Stimulated activated CD8-positive, alpha-beta memory T cell treated with anti-CD3 and anti-CD28 coated beads, Interleukin-15, amount 100 ng/mL, for 48 hours (primary cell): ENCODE measurements at regions not wholly inside any gene's neighbourhood (a gene's known extent, or its start where the extent isn't known, plus 50 kb on each side); places are given as distances from the start of the nearest gene placed in this dataset.

Experiments used
- DNase-seq, 2 donors: peaks; one replicate each; pipeline ENCODE4 v3.0.0-alpha.2; 2020; ENCODE audit warnings: low read depth in 2 of 2

DNA sequence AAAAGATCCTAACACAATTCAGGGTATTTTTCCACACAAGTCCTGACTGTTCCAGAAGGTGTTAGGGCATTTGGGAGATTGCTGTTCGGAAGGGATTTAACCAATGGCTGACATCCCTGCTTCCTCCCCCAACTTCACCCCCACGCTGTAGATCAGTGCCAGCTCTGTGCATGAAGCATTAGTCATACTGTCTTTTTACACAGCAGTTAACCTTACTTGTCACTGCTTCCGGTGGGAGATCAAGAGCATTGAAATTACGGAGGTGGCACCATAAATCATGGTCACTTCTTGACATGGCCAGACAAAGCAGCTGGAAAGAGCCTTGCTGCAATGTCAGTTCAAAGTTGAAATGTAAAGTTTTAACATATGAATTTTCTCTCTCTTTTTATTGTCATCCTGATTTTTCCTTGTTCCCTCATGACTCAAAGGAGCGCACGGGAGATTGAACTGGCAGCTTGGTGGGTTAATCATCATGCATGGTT lies 70.2 kb downstream of the HRH4 start:
- DNase-seq = no peak

DNA sequence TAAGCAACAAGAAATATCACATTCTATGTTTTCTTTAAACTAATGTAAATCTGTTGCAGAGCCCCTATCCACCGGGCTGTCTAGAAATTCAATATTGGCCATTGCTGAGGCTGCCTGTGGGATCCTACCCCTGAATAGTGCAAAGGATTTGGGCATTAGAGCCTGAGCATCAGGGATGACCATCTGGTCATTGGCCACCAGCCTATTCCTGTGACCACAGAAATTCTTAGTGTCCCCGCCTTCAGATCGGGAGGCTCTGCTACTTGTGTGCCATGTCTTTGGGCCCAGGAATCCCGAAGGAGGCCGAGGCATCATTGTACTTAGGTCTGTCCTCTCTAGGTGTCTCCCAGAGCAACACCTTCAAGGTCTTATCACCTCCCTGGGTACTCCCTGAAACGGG lies 73.8 kb downstream of the HRH4 start:
- no peak for DNase-seq

DNA sequence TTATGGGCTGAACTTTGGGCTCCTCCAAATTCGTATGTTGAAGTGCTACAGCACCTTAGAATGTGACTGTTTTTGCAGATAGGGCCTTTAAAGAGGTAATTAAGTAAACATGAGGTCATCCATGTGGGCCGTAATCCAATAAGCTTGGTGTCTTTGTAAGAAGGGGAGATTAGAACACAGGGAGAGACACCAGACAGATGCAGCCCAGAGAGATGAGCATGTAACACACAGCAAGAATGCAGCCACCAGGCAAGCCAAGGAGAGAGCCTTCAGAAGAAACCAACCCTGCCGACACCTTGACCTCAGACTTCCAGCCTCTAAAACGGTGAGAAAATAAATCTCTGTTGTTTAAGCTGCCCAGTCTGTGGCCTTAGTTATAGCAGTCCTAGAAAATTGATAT lies 74.3 kb downstream of the HRH4 start:
- DNase-seq = no peak

DNA sequence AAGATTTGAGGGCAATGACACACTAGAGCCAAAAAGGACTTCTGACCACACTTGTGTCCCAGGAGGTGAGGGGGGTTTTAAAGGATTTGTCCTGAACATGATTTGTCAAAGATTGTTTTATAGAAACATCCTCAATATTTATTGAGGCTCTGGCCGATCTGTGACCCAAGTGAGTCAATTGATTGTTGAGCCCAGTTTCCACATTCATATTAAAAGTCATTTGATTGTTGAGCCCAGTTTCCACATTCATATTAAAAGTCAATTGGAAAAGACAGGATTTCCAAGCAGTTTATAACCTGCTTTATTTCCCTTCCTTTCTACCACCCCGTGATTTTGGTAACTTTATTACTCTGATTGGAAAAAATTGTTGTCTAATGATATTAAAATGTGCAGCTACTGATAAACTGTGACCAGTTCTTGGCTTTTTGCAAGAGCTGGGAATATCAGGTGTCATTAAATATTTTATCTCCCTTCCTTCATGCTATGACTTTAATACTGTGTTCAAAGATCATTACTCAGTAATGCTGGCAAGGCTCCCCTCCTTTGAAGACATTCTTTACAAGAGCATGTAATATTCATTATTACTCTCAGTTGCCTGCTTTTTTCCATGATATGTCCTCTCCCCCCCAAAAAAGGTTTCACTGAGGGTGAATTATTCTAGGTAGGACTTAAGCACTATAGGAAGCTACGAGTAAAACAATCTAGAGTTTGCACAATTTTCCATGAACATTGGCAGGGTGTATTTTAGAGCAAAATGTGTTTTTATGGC lies 75.3 kb downstream of the HRH4 start:
- no peak for DNase-seq

DNA sequence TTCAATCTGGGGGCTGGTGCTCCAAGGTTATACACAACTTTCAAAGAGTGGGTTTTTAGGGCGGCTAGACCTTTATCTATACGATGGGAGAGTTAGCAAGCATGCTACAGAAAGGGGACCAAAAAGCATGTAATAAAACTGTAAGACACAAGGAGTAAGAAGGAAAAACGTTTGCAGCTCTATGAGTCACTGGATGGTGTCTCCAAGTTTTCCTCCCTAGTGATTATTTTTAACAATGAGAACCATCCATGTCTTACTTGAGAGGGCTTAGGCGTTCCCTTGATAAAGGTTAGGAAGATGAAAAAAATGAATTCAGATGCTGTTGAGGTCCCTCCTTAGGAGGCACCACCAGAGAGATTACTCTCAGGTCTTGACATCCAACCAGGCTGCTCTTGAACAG lies 75.9 kb downstream of the HRH4 start:
- DNase-seq = no peak

DNA sequence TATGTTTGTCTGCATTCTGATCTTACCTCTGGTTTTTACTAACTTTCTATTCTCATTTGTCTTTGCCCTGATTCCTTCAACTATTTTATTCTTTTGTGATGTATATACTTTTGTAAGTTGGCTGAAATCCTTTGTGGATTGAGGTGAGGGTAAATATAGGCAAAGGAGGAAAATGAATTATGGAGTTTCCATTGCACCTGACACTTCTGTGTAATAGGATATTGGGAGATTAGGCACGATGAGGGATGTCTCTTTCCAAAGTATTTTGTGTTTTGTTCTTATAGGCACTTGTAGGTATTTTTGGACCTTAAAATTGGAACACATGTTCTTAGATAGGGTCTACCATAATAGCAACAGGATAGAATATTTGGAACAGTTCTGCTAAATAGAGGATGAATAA lies 76.4 kb downstream of the HRH4 start:
- no peak for DNase-seq

DNA sequence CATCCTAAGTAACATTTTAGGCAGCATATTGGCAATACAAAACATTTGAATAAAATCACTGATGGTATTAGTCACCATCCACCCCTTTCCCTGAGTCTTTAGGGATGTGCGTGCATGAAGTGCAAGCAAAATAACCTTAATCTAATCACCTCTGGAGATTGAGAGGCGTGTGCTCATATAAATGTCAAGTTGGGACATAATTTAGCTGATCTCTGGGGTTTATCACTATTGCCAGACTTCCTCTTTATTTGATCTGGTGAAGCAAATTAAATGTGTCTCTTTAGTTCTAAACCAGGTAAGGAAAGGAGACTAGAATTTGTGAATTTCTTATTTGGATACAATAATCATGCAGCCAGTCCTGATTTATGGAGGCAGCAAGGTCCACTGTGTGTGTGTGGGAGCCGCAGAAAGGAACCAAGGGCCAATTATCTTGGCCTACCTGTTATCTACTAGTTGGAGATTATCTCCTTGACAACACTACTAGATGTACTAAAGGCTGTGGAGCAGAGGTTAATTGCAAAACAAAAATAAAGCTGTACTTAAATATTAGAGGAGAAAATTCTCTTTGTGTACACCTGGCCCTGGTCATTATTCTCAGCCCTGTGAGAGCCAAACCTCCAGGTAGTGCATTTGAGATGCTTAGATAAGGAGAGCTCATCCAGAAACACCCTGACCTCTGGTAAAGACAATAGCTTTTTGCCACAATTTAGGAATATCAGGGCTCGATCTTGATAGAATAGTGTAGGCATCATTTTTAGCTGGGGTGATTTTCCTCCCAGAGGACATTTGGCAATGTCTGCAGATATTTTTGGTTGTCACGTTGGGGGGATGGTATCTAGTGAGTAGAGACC lies 78.2 kb downstream of the HRH4 start:
- no peak for DNase-seq

DNA sequence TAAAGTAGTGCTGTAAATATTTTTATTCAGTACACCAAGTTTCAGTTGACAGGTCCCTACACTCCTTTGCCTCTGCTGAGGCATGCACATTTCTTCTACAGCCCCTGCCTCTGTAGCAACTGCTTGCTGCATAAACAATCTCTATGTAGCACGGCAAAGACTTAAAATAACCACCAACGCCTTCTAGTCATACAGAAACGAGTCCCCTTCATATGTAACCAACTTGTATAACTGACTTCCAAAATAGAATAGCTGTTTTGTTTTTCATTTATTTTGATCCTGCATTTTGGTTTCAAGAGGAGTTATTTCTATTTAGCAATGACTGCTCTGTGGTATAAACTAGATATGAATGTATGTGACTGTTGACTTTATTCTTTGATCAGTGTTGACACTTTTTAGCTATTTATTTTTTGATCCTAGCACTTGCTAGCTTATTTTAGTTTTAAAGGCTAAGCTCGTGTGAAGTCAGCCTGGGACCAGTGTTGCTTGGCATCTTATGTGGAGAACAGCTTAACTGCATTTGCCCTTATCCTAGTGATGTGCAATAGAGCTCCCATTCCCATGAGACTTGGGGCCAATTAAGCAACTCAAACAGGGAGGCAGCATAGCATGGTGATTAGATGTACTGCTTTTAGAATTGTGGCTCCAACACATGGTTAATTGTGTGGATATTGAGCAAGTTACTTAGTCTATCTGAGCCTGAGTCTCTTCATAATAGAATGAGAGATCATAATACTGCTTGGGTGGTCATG lies 79.6 kb downstream of the HRH4 start:
- no peak for DNase-seq

DNA sequence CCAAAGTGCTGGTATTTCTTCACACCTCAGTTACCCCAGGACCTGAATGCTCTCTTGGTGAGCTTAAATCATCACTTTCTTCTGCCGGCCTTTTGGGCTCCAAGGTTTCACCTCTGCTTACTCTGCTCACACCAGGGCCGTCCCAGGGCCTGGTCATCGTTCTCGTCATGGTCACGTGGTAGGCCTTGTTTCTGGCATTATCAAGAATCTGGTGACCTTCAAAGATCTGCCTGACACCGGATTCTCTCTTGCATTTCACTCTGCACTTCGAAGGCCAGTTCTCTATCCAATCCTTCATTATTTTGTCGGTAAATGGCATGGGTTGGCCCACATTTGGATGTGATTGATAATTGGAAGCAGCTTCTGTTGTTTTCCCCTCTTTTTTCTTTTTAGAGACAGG lies 80.5 kb downstream of the HRH4 start:
- no peak for DNase-seq

DNA sequence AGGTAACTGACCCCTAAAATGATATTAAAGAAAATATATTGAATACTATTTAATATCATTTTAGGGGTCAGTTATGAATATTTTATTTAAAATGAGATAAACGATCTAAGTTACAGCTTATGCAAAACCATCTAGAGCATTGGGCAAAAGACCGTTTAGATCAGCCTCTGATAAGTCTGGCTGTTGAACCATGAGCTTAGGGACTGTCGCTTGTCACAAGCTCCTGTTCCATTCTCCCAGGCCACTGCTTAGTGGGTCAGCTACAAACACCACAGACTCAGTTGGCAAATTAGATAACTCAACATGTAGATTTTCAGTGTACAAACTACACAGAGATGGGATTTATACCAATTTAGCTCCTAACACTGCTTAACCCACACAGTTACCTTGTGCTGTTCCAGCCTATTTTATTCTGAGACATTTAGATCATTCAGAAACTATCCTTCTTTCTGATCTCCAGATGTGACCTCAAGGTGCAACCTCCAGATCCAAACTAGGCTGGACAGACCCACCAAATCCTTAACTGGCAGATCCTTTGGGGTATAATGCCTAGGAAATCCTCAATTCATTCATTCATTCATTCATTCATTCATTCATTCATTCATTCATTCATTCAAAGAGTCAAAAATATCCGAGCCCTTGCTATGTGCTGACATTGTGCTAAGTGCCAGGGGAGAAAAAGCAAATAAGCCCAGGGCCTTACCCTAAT lies 82.8 kb downstream of the HRH4 start:
- DNase-seq = no peak

DNA sequence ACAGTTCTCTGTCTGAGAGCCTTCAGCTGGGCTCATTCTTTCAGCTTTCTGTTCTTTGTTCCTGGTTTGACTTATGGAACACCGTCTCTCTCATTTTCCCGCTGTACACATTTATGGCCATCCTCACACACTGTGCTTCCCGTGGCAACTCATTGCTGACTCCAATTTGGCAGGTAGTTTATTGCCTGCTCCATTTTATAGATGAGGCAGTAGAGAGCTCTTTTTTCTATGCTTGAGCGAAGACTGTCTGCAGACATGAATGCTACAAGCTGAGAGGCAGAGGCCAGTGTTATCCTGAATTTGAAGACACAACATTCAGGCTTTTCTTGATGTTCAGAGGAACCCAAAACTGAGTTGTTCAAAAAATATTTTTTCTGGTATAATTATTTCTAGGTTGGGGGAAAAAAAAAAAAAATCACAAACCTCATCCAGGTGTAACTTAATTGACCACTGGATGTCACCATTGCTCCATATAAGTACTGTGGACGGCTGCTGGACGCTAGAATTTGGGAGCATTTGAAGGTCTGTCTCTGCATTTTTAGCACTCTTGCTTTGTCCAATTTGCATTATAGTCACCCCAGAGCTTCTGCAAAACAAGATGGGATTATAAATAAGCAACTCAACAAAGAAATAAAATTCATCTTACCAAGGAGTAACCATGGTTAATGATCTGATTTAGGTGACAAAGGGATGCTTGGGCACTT lies 83.5 kb downstream of the HRH4 start:
- DNase-seq = no peak

DNA sequence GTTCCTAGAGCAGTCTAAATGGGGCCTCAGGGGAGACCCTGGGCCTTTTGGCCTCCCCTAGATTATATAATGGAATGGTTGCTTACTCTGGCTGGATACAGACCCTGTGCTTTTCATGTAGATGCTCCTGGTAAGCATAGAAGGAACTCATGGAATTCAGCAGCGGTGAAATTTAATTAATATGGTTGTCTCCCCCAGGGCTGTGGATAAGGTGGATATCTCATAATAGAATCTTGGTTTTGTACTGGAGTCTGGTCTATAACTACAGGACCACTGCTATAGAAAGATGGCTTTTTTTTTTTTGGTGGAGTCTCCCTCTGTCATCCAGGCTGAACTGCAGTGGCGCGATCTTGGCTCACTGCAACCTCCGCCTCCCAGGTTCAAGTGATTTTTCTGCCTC lies 84.5 kb downstream of the HRH4 start:
- no peak for DNase-seq

DNA sequence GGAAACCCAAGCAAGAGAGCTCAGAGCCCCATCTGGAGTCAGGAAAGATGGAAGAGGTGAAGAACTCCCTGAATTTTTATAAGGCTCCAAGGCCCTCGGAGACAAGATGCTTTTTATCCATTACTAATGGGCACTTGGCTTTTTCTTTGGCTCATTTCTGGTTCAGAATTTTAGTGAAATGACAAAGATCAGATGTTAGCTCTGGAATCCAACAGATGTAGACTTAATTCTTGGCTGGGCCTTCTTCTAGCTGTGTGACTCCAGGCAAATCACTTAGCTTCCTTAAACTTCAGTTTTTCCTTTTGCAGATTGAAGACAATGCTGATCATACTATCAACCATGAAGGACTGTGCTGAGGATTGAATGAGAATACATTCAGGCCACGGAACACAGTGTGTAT lies 85.2 kb downstream of the HRH4 start:
- no peak for DNase-seq

DNA sequence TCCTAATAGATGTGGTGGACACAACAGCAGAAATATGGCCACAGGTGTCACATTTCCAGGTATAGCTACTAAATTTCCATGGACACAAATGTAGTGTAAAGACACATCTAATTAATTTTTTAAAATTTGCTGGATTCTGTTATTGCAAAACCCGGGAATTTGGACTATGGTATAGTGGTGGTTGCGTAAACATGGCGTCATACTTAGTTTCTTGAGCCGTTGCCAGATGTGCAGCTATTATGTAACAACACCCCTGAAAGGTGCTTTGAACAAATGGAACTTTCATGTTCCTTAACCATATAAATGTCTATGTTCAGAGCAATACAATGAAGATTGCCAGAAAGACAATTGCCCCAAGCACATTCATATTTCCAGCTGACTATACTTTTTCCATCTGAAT lies 85.9 kb downstream of the HRH4 start:
- no peak for DNase-seq

DNA sequence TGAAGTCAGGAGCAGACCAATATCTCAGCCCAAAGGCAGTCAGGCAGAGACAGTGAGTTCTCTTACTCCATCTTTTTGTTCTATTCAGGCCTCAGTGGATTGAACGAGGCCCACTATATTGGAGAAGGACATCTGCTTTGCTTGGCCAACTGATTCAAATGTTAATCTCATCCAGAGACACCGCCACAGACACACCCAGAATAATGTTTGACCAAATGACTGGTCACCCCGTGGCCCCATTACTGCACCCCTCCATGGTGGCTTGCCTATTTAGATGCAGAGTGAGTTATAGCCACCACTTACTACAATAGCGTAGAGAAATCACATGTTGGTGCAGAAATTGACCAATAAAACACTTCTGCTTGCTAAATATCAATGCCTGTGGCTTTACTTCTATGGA lies 88.1 kb downstream of the HRH4 start:
- DNase-seq = no peak

DNA sequence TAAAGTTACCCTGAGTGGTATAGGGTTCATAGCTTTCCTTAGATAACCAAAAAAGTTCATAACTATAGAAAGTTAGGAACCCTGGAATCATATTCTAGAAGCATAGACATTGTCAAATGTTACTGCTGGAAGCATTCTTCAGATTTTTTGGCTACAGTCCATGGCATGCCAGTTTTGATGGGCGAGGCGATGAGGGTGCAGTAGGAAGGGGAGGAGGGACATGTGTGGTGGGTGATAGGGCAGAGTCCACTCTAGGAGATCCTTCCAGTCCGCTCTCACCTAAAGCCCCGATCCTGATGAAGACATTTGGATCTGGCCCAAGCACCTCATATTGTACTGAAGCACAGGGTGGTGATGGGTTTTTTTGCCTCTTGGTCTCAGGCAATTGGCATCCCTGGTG lies 91.8 kb downstream of the HRH4 start:
- DNase-seq = no peak

DNA sequence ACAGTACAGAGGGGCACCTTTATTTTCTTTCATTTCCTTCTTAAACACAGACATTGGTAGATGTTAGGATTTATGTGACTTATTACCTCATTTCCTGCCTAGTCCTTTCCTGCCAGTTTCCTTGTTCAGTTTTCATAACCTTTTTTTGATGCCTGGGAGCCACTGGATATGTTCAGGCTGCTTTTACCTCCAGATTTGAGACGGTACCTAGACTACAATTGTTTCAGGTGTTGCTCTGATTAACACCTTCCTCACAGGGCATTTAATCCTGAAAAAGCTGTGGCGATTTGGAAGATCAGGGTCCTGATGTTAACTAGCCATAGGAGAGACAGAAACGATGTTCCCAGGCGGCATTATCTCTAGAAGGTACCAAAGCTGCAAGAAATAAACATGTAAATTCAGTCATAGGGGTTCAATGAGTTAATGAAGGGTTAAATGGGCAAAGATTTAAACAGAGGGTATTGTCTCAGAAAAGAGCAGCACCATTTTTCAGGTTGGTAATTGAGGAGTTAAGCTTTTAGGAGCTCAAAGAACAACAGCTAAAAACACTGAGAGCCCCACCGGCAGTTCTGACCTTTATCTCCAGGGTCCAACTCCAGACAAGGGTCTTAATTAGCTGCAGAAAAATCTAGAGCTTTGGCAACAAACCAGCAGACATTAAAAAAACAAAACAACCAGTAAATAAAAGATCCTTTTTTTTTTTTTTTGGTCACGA lies 93.3 kb downstream of the HRH4 start:
- DNase-seq = no peak

DNA sequence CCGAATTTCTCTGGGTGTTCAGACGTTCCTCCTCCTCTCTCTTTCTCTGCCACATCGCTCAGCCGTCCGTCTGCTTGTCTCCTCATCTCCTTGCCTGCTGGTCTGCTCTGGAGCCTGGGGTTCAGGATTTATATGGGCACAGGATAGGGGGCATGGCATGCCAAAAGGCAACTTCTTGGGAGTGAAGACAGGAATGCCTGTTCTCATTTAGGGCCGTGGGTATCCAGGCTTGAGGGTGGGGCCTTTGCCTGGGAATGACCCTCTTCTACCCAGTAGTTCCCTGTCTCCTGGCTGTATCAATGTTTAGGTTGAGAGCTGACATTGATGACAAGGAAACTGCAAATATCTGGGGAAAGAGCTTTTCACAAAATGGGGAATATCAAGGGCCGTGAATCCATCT lies 98.0 kb downstream of the HRH4 start:
- no peak for DNase-seq

DNA sequence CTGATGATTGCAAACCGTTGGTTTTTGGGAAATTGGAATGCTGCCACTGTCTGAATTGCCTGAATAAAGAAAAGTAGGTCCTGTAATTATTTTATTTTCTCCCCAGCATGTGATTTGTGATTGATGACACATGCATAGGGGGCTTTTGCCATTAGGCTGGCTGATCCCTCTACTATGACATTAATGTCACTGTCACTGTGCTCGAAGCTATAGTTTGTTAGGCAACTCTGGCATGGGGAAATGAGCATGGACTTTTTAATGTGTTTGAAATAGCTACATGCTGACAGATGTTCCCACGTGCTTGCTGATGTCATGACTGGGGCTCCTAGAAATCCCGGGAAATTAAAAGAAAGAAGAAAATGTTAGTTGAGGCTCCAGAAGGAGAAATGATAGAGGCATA lies 99.1 kb downstream of the HRH4 start:
- no peak for DNase-seq

DNA sequence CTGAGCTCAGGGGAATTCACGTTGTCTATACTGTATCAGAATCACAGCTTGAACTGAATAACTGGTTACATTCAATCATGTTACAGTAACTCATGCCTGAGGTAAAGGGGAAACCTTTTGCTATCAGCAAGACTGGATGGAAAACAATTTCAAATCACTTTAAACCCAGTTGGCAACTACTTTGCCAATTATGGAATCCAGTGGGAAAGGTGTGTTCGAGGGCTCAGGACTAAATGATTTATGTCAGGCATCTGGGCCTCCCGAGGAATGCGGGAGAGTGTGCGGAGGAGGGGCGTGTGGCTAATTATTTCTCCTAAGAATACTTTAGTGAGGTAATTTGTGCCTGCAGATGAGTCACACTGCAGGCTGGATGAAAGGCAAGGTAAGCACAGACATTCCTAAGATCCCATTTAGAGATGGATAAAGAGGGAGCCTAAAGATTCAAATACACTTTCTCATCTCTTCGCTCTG lies 100.1 kb downstream of the HRH4 start:
- no peak for DNase-seq
